Stomach (tissue), 4 donors: ENCODE measurements at regions not wholly inside any gene's neighbourhood (a gene's known extent, or its start where the extent isn't known, plus 50 kb on each side); places are given as distances from the start of the nearest gene placed in this dataset.

Experiments used
- CTCF ChIP-seq, 7 experiments: fragments of 450-650 bp in 4 of 7; fragments of 200-600 bp in 3 of 7; sonication (generic) in 3 of 7; IDR thresholded peaks; one replicate each; pipeline ENCODE4 v1.5.1; 2016 to 2019; ENCODE audit warnings: antibody characterized with exemption in 7 of 7, control low read depth in 2 of 7, mild to moderate bottlenecking in 1 of 7
- EP300 ChIP-seq: sonication (generic); formaldehyde crosslinking; IDR thresholded peaks from one replicate; pipeline ENCODE4 v1.6.1; 2017; ENCODE audit warnings: antibody characterized with exemption
- POLR2AphosphoS5 ChIP-seq, 3 donors: sonication (generic); formaldehyde crosslinking; IDR thresholded peaks; one replicate each; pipeline ENCODE4 v1.6.1; 2016; ENCODE audit warnings: antibody characterized with exemption in 3 of 3

- TF ChIP-seq POLR2AphosphoS5 (IDR thresholded peaks at IDR 0.05) (no peak), CTCF (IDR thresholded peaks at IDR 0.05) (no peak), EP300 (no peak)
These were observed 67.9 kb upstream of the ST3GAL5 start for GRCh38 chr2:85956646-85957039.
